RWPE2 (cell line): ENCODE measurements at regions not wholly inside any gene's neighbourhood (a gene's known extent, or its start where the extent isn't known, plus 50 kb on each side); places are given as distances from the start of the nearest gene placed in this dataset.

ENCODE experiments used
- ATAC-seq: fragments of 200-7000 bp; cut with Tn5 transposase; 3 replicates; pipeline ENCODE4 v1.9.1; 2021; ENCODE audit warnings: low read depth
- DNase-seq: peaks from one replicate; pipeline ENCODE4 v3.0.0-alpha.2; 2020; ENCODE audit warnings: low spot score
- H3K27ac ChIP-seq: fragments of 450-650 bp; 2 replicates; pipeline ENCODE4 v1.5.1; 2017; ENCODE audit warnings: mild to moderate bottlenecking; ENCODE audit not compliant: poor library complexity, severe bottlenecking
- H3K27me3 ChIP-seq: fragments of 250-450 bp; sonication (Bioruptor Pico); 2 replicates; pipeline ENCODE4 v1.5.1; 2021; ENCODE audit warnings: mild to moderate bottlenecking, moderate library complexity; ENCODE audit not compliant: insufficient read depth, poor library complexity, severe bottlenecking
- H3K36me3 ChIP-seq: fragments of 250-450 bp; sonication (Bioruptor Pico); 2 replicates; pipeline ENCODE4 v1.5.1; 2020; ENCODE audit warnings: low read depth, mild to moderate bottlenecking, moderate library complexity
- H3K4me1 ChIP-seq: fragments of 250-450 bp; sonication (Bioruptor Pico); 2 replicates; pipeline ENCODE4 v1.5.1; 2021; ENCODE audit warnings: mild to moderate bottlenecking, moderate library complexity; ENCODE audit not compliant: insufficient read depth, poor library complexity, severe bottlenecking
- H3K4me3 ChIP-seq: fragments of 250-450 bp; sonication (Bioruptor Pico); 2 replicates; pipeline ENCODE4 v1.5.1; 2021; ENCODE audit warnings: mild to moderate bottlenecking, moderate library complexity; ENCODE audit not compliant: severe bottlenecking
- H3K9me3 ChIP-seq: fragments of 250-450 bp; sonication (Bioruptor Pico); 2 replicates; pipeline ENCODE4 v1.5.1; 2021; ENCODE audit warnings: mild to moderate bottlenecking, moderate library complexity; ENCODE audit not compliant: severe bottlenecking
- CTCF ChIP-seq: fragments of 450-650 bp; IDR thresholded peaks from one replicate; pipeline ENCODE4 v1.5.1; 2017; ENCODE audit warnings: mild to moderate bottlenecking, moderate library complexity; ENCODE audit not compliant: poor library complexity, severe bottlenecking

DNA sequence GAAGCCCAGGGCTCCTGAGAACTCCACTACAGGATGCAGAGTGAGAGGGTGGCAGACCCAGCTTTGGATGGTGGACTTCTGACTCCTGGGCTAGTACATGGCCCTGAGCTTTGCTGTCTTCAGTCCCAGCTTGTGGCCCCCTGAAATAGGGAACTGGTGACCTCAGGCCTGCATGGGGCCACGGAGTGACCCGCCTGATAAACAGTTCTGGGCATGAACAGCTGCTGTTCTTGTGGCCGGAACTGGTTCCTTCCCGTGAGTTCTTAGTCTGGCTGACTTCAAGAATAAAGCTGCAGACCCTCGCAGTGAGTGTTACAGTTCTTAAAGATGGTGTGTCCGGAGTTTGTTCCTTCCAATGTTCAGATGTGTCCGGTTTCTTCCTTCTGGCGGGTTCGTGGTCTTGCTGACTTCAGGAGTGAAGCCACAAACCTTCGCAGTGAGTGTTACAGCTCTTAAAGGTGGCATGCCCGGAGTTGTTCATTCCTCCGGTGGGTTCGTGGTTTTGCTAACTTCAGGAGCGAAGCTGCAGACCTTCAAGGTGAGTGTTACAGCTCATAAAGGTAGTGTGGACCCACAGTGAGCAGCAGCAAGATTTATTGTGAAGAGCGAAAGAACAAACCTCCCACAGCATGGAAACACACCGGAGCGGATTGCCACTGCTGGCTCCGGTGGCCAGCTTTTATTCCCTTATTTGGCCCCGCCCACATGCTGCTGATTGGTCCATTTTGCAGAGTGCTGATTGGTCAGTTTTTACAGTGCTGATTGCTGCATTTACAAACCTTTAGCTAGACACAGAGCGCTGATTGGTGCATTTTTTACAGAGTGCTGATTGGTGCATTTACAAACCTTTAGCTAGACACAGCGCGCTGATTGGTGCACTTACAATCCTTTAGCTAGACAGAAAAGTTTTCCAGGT, 268.0 kb downstream of the ZEB1 start:
- Histone ChIP-seq H3K4me1 (no peaks in the 10 kb centered on the region), H3K27me3 (no peaks in the 10 kb centered on the region), H3K9me3 (peaks cover 5% of the 10 kb centered on the region), H3K4me3 (no peak overlapping the region), H3K36me3 (no peaks in the 10 kb centered on the region), H3K27ac (no peak overlapping the region)
- DNase-seq = no peak
- ATAC-seq = no peak
- no peak for TF ChIP-seq CTCF

- TF ChIP-seq CTCF = no peak
- DNase-seq = no peak
- Histone ChIP-seq H3K27me3 (no peaks in the 10 kb centered on the region), H3K9me3 (no peaks in the 10 kb centered on the region), H3K27ac (no peak overlapping the region), H3K4me3 (no peak overlapping the region), H3K36me3 (no peaks in the 10 kb centered on the region), H3K4me1 (no peaks in the 10 kb centered on the region)
- ATAC-seq = no peak
Observed at GRCh38 chr10:31584876-31585275, 265.9 kb downstream of the ZEB1 start.

GRCh38 chr10:31584098-31584631, 265.1 kb downstream of the ZEB1 start:
- no peak for TF ChIP-seq CTCF
- Histone ChIP-seq H3K4me3 (no peak overlapping the region), H3K36me3 (no peaks in the 10 kb centered on the region), H3K27ac (no peak overlapping the region), H3K4me1 (no peaks in the 10 kb centered on the region), H3K9me3 (no peaks in the 10 kb centered on the region), H3K27me3 (no peaks in the 10 kb centered on the region)
- DNase-seq (no peak), ATAC-seq (no peak)

- Histone ChIP-seq H3K4me1 (no peaks in the 10 kb centered on the region), H3K36me3 (no peaks in the 10 kb centered on the region), H3K4me3 (no peak overlapping the region), H3K27ac (no peak overlapping the region), H3K27me3 (no peaks in the 10 kb centered on the region), H3K9me3 (no peaks in the 10 kb centered on the region)
- no peak for DNase-seq
- no peak for TF ChIP-seq CTCF
- no peak for ATAC-seq
Observed at GRCh38 chr10:31583293-31583692, 264.3 kb downstream of the ZEB1 start.
